Ammon's horn (tissue), 1 donor: ENCODE measurements at regions not wholly inside any gene's neighbourhood (a gene's known extent, or its start where the extent isn't known, plus 50 kb on each side); places are given as distances from the start of the nearest gene placed in this dataset.
"Not testable (repeated sequence)": the region's sequence is repeated elsewhere in the genome, so short reads cannot be mapped to it uniquely, and the experiment has no call there.

ENCODE experiments used
- DNase-seq: peaks from one replicate; pipeline ENCODE4 v3.0.0-alpha.2; 2016; ENCODE audit warnings: low spot score

DNA sequence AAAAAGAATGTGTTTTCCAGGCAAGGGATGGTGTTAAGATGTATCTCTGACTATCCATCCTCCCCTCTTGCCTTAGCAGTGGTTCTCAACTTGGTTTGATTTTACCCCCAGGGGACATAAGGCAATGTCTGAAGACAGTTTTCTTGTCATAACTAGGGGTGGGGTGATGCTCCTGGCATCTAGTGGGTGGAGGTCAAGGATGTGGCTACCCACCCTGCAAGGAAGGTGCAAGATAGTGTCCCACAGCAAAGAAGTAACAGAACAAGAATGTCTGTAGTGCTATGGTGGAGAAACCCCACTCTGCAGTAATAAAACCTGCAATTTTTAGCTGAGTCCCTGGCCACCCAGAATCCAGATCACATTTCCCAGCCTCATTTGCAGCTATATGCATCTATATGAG, 81.2 kb upstream of the TBL1X start:
- no peak for DNase-seq

GRCh38 chrX:9388450-9388849, 76.4 kb upstream of the TBL1X start:
- DNase-seq: no peak

GRCh38 chrX:9390121-9390520, 74.7 kb upstream of the TBL1X start:
- DNase-seq: no peak

DNA sequence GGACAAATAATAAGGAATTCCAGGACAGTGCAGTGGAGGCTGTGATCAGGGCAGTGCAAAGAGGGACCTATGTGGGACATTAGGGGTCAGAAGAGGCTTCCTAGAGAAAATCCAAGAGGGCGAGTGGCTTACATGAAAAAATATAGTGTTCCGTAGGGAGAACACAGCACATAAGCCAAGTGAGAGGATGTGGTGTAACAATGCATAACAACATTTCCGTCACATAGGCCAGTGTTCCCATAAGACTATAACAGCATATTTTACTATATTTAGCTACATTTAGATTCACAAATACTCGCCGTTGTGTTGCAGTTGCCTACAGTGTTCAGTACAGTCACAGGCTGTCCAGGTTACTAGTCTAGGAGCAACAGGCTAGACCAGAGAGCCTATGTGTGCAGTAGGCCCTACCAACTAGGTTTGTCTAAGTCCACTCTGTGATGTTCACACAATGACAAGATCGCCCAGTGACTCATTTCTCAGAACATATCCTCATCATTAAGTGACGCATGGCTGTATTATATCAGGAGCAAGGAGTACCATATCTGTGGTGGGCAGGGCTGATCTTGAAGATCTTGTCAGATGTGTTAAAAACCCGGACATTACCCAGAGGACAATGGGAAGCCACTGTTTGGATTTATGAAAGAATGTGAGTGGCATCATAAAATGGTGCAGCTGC, 74.0 kb upstream of the TBL1X start:
- DNase-seq: no peak

DNA sequence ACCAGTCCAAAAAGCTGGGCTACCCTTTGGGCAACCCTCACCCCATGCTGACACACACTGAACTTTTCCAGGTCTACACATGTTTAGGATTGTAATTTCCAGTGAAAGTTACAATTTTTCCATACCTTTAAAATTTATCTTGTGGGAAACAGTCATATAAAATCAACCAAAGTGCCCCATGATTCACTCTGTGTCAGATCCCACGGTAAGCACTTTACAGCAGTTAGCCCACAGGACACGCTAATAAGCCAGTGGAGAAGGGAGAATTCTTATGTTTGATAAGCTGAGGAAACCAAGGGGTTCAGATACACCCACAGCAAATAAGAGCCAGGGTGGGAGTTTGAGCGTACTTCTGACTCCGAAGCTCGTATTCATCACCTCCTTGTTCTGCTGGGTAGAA, 72.4 kb upstream of the TBL1X start:
- no peak for DNase-seq

- DNase-seq: no peak
Measured at GRCh38 chrX:9393571-9393970, 71.3 kb upstream of the TBL1X start.

GRCh38 chrX:9394212-9394611, 70.6 kb upstream of the TBL1X start:
- DNase-seq: no peak

GRCh38 chrX:9396930-9397329, 67.9 kb upstream of the TBL1X start:
- DNase-seq: no peak

- no peak for DNase-seq
Measured at GRCh38 chrX:9401051-9401450, 63.8 kb upstream of the TBL1X start.

DNA sequence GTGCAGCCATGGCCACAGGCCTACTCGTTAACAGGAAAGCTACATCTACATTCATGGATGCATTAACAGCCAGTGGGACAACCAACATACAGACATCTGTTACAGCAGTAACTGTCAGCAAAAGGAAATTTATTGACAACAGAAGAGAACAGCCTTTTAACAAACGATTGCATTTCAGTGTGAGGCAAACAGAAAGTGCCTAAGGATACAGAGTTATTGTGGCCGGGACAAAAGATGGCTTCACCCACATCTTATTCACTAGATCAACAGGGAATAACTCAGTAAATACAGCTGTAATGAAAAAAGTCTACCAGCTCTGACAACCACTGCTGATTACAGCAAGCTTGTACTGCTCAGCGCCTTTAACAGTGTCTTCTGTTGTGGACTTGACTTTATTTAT, 61.5 kb upstream of the TBL1X start:
- DNase-seq: no peak

DNA sequence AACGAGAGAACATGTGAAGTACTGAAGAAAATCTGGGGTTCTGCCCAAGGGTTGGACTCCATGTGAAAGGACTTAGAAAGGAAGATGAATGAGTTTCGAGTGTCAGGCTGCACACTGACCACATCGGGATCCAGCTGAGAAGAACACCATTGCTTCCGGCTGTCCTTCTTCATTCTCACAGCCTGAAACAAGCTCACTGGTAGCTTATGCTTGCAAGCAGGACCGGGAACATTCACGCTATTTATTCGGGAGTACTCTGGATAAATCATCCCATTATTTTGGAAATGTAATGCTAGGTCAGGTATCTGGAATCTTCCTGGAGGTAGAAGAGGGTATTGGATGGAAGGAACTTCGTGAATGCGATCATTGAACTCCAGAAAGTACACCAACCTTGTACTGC, 59.2 kb upstream of the TBL1X start:
- peak; percentile 19 for DNase-seq

GRCh38 chrX:9410889-9411288, 54.0 kb upstream of the TBL1X start:
- DNase-seq: not testable (repeated sequence)

GRCh38 chrX:9411682-9412081, 53.2 kb upstream of the TBL1X start:
- DNase-seq: not testable (repeated sequence)

- DNase-seq: no peak
Measured at GRCh38 chrX:9414416-9414815, 50.4 kb upstream of the TBL1X start.
